HCT116 (cell line): ENCODE measurements at regions not wholly inside any gene's neighbourhood (a gene's known extent, or its start where the extent isn't known, plus 50 kb on each side); places are given as distances from the start of the nearest gene placed in this dataset.

Experiments
- ATAC-seq: fragments of 200-7000 bp; cut with Tn5 transposase; 2 replicates; pipeline ENCODE4 v1.9.1; 2020; ENCODE audit warnings: mild to moderate bottlenecking, moderate library complexity
- BruUV-seq: library from RNA; stranded (reverse); fragments of 400-500 nt; replicated peaks from 2 replicates; lab custom pipeline; 2021; lab: Mats Ljungman, UMichigan
- CTCF ChIA-PET: fragments of 300-600 bp; sonication (Branson Sonifier 250); formaldehyde crosslinking; loops from one replicate; lab custom pipeline; 2021; ENCODE audit warnings: antibody characterized with exemption; lab: Charles Lee
- POLR2A ChIA-PET: fragments of 300-600, 350-600 bp; sonication (Branson Sonifier 250); formaldehyde crosslinking; loops from one replicate; lab custom pipeline; 2021; ENCODE audit warnings: antibody characterized with exemption; lab: Charles Lee
- RAD21 ChIA-PET, 2 experiments: fragments of 300-600 bp; sonication (Branson Sonifier 250); formaldehyde crosslinking; loops; one replicate each; lab custom pipeline; 2023; ENCODE audit warnings: low total read pairs in 2 of 2; ENCODE audit not compliant: uncharacterized antibody in 2 of 2, unreplicated experiment in 2 of 2, low non-redundant PET in 1 of 2; lab: Charles Lee
- DNase-seq: peaks from one replicate; pipeline ENCODE4 v3.0.0-alpha.2; 2010; ENCODE audit warnings: low read depth, low spot score
- H2AFZ ChIP-seq: fragments of 200-600 bp; shearing (Covaris generic), sonication (generic); 2 replicates; pipeline ENCODE4 v1.6.1; 2017; ENCODE audit warnings: low read depth, mixed run types, mixed read lengths, antibody characterized with exemption, low read length; ENCODE audit not compliant: poor library complexity, severe bottlenecking
- H3K27ac ChIP-seq: 2 replicates; pipeline ENCODE4 v1.5.1; 2012; ENCODE audit warnings: low read depth, low read length
- H3K27me3 ChIP-seq: fragments of 200-600 bp; sonication (generic); 2 replicates; pipeline ENCODE4 v1.6.1; 2016; ENCODE audit warnings: mixed run types, low read length, mixed read lengths; ENCODE audit not compliant: insufficient read depth
- H3K36me3 ChIP-seq, 2 experiments: fragments of 200-500 bp in 1 of 2; fragments of 200-600 bp in 1 of 2; sonication (Bioruptor generic) in 1 of 2; sonication (generic) in 1 of 2; 2 replicates each; pipeline versions ENCODE4 v1.5.1 to v1.6.1; 2014 to 2016; ENCODE audit warnings: low read length in 2 of 2, inconsistent platforms in 1 of 2, mixed read lengths in 1 of 2, mixed run types in 1 of 2; ENCODE audit not compliant: insufficient read depth in 2 of 2, control insufficient read depth in 1 of 2
- H3K4me1 ChIP-seq, 2 experiments: fragments of 200-600 bp in 1 of 2; sonication (generic) in 1 of 2; 2 replicates each; pipeline versions ENCODE4 v1.5.1 to v1.6.1; 2012 to 2017; ENCODE audit warnings: low read length in 2 of 2, inconsistent platforms in 1 of 2, mild to moderate bottlenecking in 1 of 2, mixed read lengths in 1 of 2, mixed run types in 1 of 2, moderate library complexity in 1 of 2; ENCODE audit not compliant: insufficient read depth in 2 of 2, control insufficient read depth in 1 of 2
- H3K4me2 ChIP-seq: fragments of 200-600 bp; sonication (generic); 2 replicates; pipeline ENCODE4 v1.6.1; 2017; ENCODE audit warnings: mixed run types, low read length, mixed read lengths
- H3K4me3 ChIP-seq, 2 experiments: fragments of 200-600 bp in 1 of 2; sonication (generic) in 1 of 2; replicated peaks in 1 of 2; 2 replicates each; pipeline ENCODE4 v1.5.1; 2011 to 2016; ENCODE audit warnings: low read length in 2 of 2, control low read depth in 1 of 2, low read depth in 1 of 2, mild to moderate bottlenecking in 1 of 2, mixed read lengths in 1 of 2, mixed run types in 1 of 2
- H3K79me2 ChIP-seq: fragments of 200-600 bp; sonication (generic); 2 replicates; pipeline ENCODE4 v1.6.1; 2017; ENCODE audit warnings: mild to moderate bottlenecking, mixed run types, low read length, moderate library complexity, mixed read lengths; ENCODE audit not compliant: insufficient read depth
- H3K9ac ChIP-seq: fragments of 200-600 bp; sonication (generic); 2 replicates; pipeline ENCODE4 v1.6.1; 2016; ENCODE audit warnings: low read length, mixed read lengths
- H3K9me2 ChIP-seq: fragments of 200-600 bp; sonication (generic), shearing (Covaris generic); 2 replicates; pipeline ENCODE4 v1.6.1; 2017; ENCODE audit warnings: mixed run types, mild to moderate bottlenecking, moderate library complexity; ENCODE audit not compliant: insufficient read depth
- H3K9me3 ChIP-seq, 2 experiments: fragments of 200-500 bp in 1 of 2; fragments of 200-600 bp in 1 of 2; sonication (Bioruptor generic) in 1 of 2; sonication (generic) in 1 of 2; 2 replicates each; pipeline ENCODE4 v1.6.1; 2014 to 2017; ENCODE audit warnings: low read length in 2 of 2, mixed read lengths in 2 of 2, inconsistent platforms in 1 of 2, low read depth in 1 of 2, mild to moderate bottlenecking in 1 of 2, mixed run types in 1 of 2, moderate library complexity in 1 of 2; ENCODE audit not compliant: control insufficient read depth in 1 of 2, insufficient read depth in 1 of 2
- H4K20me1 ChIP-seq: fragments of 200-600 bp; sonication (generic), shearing (Covaris generic); 2 replicates; pipeline ENCODE4 v1.6.1; 2017; ENCODE audit warnings: mixed run types, mild to moderate bottlenecking, moderate library complexity; ENCODE audit not compliant: insufficient read depth
- ATF3 ChIP-seq: IDR thresholded peaks from 2 replicates; pipeline ENCODE4 v1.6.1; 2012
- EGR1 ChIP-seq: IDR thresholded peaks from 2 replicates; pipeline ENCODE4 v1.6.1; 2012; ENCODE audit warnings: low read depth
- EZH2 ChIP-seq: fragments of 200-600 bp; sonication (generic); IDR thresholded peaks from 2 replicates; pipeline ENCODE4 v1.6.1; 2017; ENCODE audit warnings: antibody characterized with exemption, mixed run types
- RAD21 ChIP-seq: IDR thresholded peaks from 2 replicates; pipeline ENCODE4 v1.6.1; 2012; ENCODE audit warnings: low read depth, mild to moderate bottlenecking
- SP1 ChIP-seq: IDR thresholded peaks from 2 replicates; pipeline ENCODE4 v1.6.1; 2012; ENCODE audit warnings: low read depth
- SRF ChIP-seq: IDR thresholded peaks from 2 replicates; pipeline ENCODE4 v1.6.1; 2012; ENCODE audit warnings: low read depth
- YY1 ChIP-seq: IDR thresholded peaks from 2 replicates; pipeline ENCODE4 v1.6.1; 2011; ENCODE audit warnings: low read length, low read depth, moderate library complexity, mild to moderate bottlenecking; ENCODE audit not compliant: insufficient replicate concordance; ENCODE audit errors: extremely low read depth
- ZFX ChIP-seq: fragments of 450-650 bp; IDR thresholded peaks from 2 replicates; pipeline ENCODE4 v1.6.1; 2017
- intact Hi-C: fragments of 100-400 bp; cut with micrococcal nuclease; formaldehyde crosslinking; loops from 2 replicates; pipeline ENCODE4 v1.10.0; 2022
- TF ChIP-seq, protein P1 (sequence below), 3 experiments: fragments of 200-600 bp in 1 of 3; sonication (generic) in 1 of 3; IDR thresholded peaks in 2 of 3; conservative IDR thresholded peaks in 1 of 3; 2 replicates each; pipeline ENCODE4 v1.5.1; 2012 to 2017; ENCODE audit warnings: low read depth in 2 of 3, low read length in 2 of 3, antibody characterized with exemption in 1 of 3, borderline replicate concordance in 1 of 3, control low read depth in 1 of 3, mild to moderate bottlenecking in 1 of 3, mixed read lengths in 1 of 3, mixed run types in 1 of 3, moderate library complexity in 1 of 3; ENCODE audit not compliant: insufficient read depth in 1 of 3
- TF ChIP-seq, protein P2 (sequence below): IDR thresholded peaks from 2 replicates; pipeline ENCODE4 v1.6.1; 2012; ENCODE audit warnings: low read depth
- TF ChIP-seq, protein P3 (sequence below): IDR thresholded peaks from 2 replicates; pipeline ENCODE4 v1.6.1; 2012

GRCh38 chr6:91081452-91082067 is 494.7 kb upstream of the MAP3K7 start:
- H4K20me1 ChIP-seq = no peaks in the 10 kb centered on the region
- no peak for ATAC-seq
- peak; percentile 3 for DNase-seq
- no peak overlapping the region for H3K4me3 ChIP-seq
- H3K4me1 ChIP-seq = no peaks in the 10 kb centered on the region
- H3K9ac ChIP-seq = no peak overlapping the region
- H3K9me2 ChIP-seq = no peaks in the 10 kb centered on the region
- no peaks in the 10 kb centered on the region for H3K9me3 ChIP-seq
- TF ChIP-seq RAD21 = peak; percentile 45
- TF ChIP-seq, protein P1, sequence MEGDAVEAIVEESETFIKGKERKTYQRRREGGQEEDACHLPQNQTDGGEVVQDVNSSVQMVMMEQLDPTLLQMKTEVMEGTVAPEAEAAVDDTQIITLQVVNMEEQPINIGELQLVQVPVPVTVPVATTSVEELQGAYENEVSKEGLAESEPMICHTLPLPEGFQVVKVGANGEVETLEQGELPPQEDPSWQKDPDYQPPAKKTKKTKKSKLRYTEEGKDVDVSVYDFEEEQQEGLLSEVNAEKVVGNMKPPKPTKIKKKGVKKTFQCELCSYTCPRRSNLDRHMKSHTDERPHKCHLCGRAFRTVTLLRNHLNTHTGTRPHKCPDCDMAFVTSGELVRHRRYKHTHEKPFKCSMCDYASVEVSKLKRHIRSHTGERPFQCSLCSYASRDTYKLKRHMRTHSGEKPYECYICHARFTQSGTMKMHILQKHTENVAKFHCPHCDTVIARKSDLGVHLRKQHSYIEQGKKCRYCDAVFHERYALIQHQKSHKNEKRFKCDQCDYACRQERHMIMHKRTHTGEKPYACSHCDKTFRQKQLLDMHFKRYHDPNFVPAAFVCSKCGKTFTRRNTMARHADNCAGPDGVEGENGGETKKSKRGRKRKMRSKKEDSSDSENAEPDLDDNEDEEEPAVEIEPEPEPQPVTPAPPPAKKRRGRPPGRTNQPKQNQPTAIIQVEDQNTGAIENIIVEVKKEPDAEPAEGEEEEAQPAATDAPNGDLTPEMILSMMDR (IDR thresholded peaks at IDR 0.05 in 2 of 3, conservative IDR thresholded peaks at IDR 0.05 in 1 of 3; ENCODE audit: borderline replicate concordance in 1 of 3, insufficient read depth in 1 of 3, low read depth in 2 of 3, low read length in 2 of 3) = peak; percentile 5 to 67 (median 38); a peak in 3 of 6 replicates
- TF ChIP-seq ATF3 = no peak
- TF ChIP-seq, all 23 proteins: peak for 2
- no peaks in the 10 kb centered on the region for H3K36me3 ChIP-seq
- no TSS peak for BruUV-seq
- H3K27me3 ChIP-seq = no peaks in the 10 kb centered on the region
- RAD21 ChIA-PET = no interaction called here
- no peak overlapping the region for H2AFZ ChIP-seq
- CTCF ChIA-PET = interaction anchor here (0.7 to 2.3 kb wide), 4 partner anchors 13 to 453 kb away, joined by 3 to 10 read pairs (median 6); no protein-coding TSS in a partner anchor
- POLR2A ChIA-PET = no interaction called here
- no peaks in the 10 kb centered on the region for H3K79me2 ChIP-seq
- no peak overlapping the region for H3K4me2 ChIP-seq
- H3K27ac ChIP-seq = no peak overlapping the region
- intact Hi-C loops = no loop called here

- no peaks in the 10 kb centered on the region for H3K9me3 ChIP-seq
- intact Hi-C loops = no loop called here
- no peaks in the 10 kb centered on the region for H3K36me3 ChIP-seq
- no peaks in the 10 kb centered on the region for H3K9me2 ChIP-seq
- no peak overlapping the region for H3K27ac ChIP-seq
- ChIA-PET CTCF (interaction anchor here (0.7 to 2.3 kb wide), 4 partner anchors 14 to 454 kb away, joined by 3 to 10 read pairs (median 6); no protein-coding TSS in a partner anchor), POLR2A (no interaction called here), RAD21 (no interaction called here)
- no peaks in the 10 kb centered on the region for H3K79me2 ChIP-seq
- H2AFZ ChIP-seq = no peak overlapping the region
- no peak overlapping the region for H3K4me3 ChIP-seq
- H3K4me1 ChIP-seq = no peaks in the 10 kb centered on the region
- no peak overlapping the region for H3K9ac ChIP-seq
- DNase-seq = no peak
- BruUV-seq = no TSS peak
- no peak for ATAC-seq
- H3K27me3 ChIP-seq = no peaks in the 10 kb centered on the region
- H3K4me2 ChIP-seq = no peak overlapping the region
- H4K20me1 ChIP-seq = no peaks in the 10 kb centered on the region
- no peak for TF ChIP-seq RAD21
- no peak for TF ChIP-seq SP1
- no peak for TF ChIP-seq ZFX
- TF ChIP-seq, protein P2, sequence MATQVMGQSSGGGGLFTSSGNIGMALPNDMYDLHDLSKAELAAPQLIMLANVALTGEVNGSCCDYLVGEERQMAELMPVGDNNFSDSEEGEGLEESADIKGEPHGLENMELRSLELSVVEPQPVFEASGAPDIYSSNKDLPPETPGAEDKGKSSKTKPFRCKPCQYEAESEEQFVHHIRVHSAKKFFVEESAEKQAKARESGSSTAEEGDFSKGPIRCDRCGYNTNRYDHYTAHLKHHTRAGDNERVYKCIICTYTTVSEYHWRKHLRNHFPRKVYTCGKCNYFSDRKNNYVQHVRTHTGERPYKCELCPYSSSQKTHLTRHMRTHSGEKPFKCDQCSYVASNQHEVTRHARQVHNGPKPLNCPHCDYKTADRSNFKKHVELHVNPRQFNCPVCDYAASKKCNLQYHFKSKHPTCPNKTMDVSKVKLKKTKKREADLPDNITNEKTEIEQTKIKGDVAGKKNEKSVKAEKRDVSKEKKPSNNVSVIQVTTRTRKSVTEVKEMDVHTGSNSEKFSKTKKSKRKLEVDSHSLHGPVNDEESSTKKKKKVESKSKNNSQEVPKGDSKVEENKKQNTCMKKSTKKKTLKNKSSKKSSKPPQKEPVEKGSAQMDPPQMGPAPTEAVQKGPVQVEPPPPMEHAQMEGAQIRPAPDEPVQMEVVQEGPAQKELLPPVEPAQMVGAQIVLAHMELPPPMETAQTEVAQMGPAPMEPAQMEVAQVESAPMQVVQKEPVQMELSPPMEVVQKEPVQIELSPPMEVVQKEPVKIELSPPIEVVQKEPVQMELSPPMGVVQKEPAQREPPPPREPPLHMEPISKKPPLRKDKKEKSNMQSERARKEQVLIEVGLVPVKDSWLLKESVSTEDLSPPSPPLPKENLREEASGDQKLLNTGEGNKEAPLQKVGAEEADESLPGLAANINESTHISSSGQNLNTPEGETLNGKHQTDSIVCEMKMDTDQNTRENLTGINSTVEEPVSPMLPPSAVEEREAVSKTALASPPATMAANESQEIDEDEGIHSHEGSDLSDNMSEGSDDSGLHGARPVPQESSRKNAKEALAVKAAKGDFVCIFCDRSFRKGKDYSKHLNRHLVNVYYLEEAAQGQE = no peak
- no peak for TF ChIP-seq SRF
- no peak for TF ChIP-seq YY1
- TF ChIP-seq EZH2 = no peak
- TF ChIP-seq, protein P3, sequence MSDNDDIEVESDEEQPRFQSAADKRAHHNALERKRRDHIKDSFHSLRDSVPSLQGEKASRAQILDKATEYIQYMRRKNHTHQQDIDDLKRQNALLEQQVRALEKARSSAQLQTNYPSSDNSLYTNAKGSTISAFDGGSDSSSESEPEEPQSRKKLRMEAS = no peak
- no peak for TF ChIP-seq EGR1
- TF ChIP-seq ATF3 = no peak
Measured at GRCh38 chr6:91080871-91081270, 494.0 kb upstream of the MAP3K7 start.
